Epithelial cell of prostate (primary cell): ENCODE measurements at regions not wholly inside any gene's neighbourhood (a gene's known extent, or its start where the extent isn't known, plus 50 kb on each side); places are given as distances from the start of the nearest gene placed in this dataset.

Experiments used
- DNase-seq: peaks from one replicate; pipeline ENCODE4 v3.0.0-alpha.2; 2011; ENCODE audit warnings: low read depth, low spot score
- H3K27ac ChIP-seq: fragments of 450-650 bp; 2 replicates; pipeline ENCODE4 v1.5.1; 2017; ENCODE audit warnings: mild to moderate bottlenecking

GRCh38 chr15:53312707-53313106, 446.8 kb downstream of the WDR72 start:
- no peak overlapping the region for H3K27ac ChIP-seq
- no peak for DNase-seq

- no peak for DNase-seq
- H3K27ac ChIP-seq, result no peak overlapping the region
These were observed 448.8 kb downstream of the WDR72 start for GRCh38 chr15:53310709-53311108.

GRCh38 chr15:53307952-53308624, 451.4 kb downstream of the WDR72 start:
- no peak for DNase-seq
- no peak overlapping the region for H3K27ac ChIP-seq

GRCh38 chr15:53305554-53305953, 453.9 kb downstream of the WDR72 start:
- DNase-seq, result no peak
- H3K27ac ChIP-seq, result no peak overlapping the region

- no peak overlapping the region for H3K27ac ChIP-seq
These were observed 454.4 kb downstream of the WDR72 start for GRCh38 chr15:53305101-53305500.

GRCh38 chr15:53297828-53298227, 461.6 kb downstream of the WDR72 start:
- no peak overlapping the region for H3K27ac ChIP-seq
- DNase-seq, result no peak

More at GRCh38 chr15:53305101-53305500, 454.4 kb downstream of the WDR72 start:
- DNase-seq, result no peak

GRCh38 chr15:53296603-53297002, 462.9 kb downstream of the WDR72 start:
- DNase-seq, result no peak
- no peak overlapping the region for H3K27ac ChIP-seq

GRCh38 chr15:53295574-53295973, 463.9 kb downstream of the WDR72 start:
- no peak for DNase-seq

GRCh38 chr15:53288542-53288941, 470.9 kb downstream of the WDR72 start:
- H3K27ac ChIP-seq, result no peak overlapping the region
- DNase-seq, result no peak

More at GRCh38 chr15:53295574-53295973, 463.9 kb downstream of the WDR72 start:
- H3K27ac ChIP-seq, result no peak overlapping the region

- no peak for DNase-seq
- H3K27ac ChIP-seq, result no peak overlapping the region
These were observed 484.5 kb upstream of the ONECUT1 start for GRCh38 chr15:53274630-53275029.

GRCh38 chr15:53272116-53272515, 482.0 kb upstream of the ONECUT1 start:
- no peak overlapping the region for H3K27ac ChIP-seq
- DNase-seq, result no peak

GRCh38 chr15:53266176-53266575, 476.0 kb upstream of the ONECUT1 start:
- no peak overlapping the region for H3K27ac ChIP-seq
- no peak for DNase-seq

GRCh38 chr15:53260647-53261046, 470.5 kb upstream of the ONECUT1 start:
- no peak overlapping the region for H3K27ac ChIP-seq
- DNase-seq, result no peak

- H3K27ac ChIP-seq, result no peak overlapping the region
- DNase-seq, result no peak
These were observed 466.3 kb upstream of the ONECUT1 start for GRCh38 chr15:53256457-53256856.

GRCh38 chr15:53256043-53256442, 465.9 kb upstream of the ONECUT1 start:
- no peak for DNase-seq
- H3K27ac ChIP-seq, result no peak overlapping the region

GRCh38 chr15:53251996-53252395, 461.9 kb upstream of the ONECUT1 start:
- no peak for DNase-seq
- H3K27ac ChIP-seq, result no peak overlapping the region

- no peak for DNase-seq
- H3K27ac ChIP-seq, result no peak overlapping the region
These were observed 461.4 kb upstream of the ONECUT1 start for GRCh38 chr15:53251523-53251922.

- H3K27ac ChIP-seq, result no peak overlapping the region
- no peak for DNase-seq
These were observed 457.0 kb upstream of the ONECUT1 start for GRCh38 chr15:53247041-53247708.

GRCh38 chr15:53246404-53246803, 456.3 kb upstream of the ONECUT1 start:
- H3K27ac ChIP-seq, result no peak overlapping the region
- no peak for DNase-seq

GRCh38 chr15:53233801-53234200, 443.7 kb upstream of the ONECUT1 start:
- no peak overlapping the region for H3K27ac ChIP-seq
- no peak for DNase-seq

- no peak overlapping the region for H3K27ac ChIP-seq
- no peak for DNase-seq
These were observed 440.3 kb upstream of the ONECUT1 start for GRCh38 chr15:53230473-53230872.

GRCh38 chr15:53226559-53226958, 436.4 kb upstream of the ONECUT1 start:
- H3K27ac ChIP-seq, result no peak overlapping the region
- DNase-seq, result no peak
